K562 (cell line): ENCODE measurements at regions not wholly inside any gene's neighbourhood (a gene's known extent, or its start where the extent isn't known, plus 50 kb on each side); places are given as distances from the start of the nearest gene placed in this dataset.

Experiments used
- CTCF ChIP-seq, 3 experiments: IDR thresholded peaks in 2 of 3; conservative IDR thresholded peaks in 1 of 3; 2 replicates each; pipeline ENCODE4 v1.5.1; 2011 to 2012; ENCODE audit warnings: low read length in 3 of 3, mild to moderate bottlenecking in 3 of 3, control low read depth in 2 of 3, improper control_type of control experiment in 1 of 3, inconsistent platforms in 1 of 3, low read depth in 1 of 3, mixed read lengths in 1 of 3, moderate library complexity in 1 of 3; ENCODE audit not compliant: insufficient read depth in 2 of 3
- HDAC2 ChIP-seq: fragments of 450-650 bp; IDR thresholded peaks from 2 replicates; pipeline ENCODE4 v1.6.1; 2016; ENCODE audit warnings: mild to moderate bottlenecking
- MEF2D ChIP-seq: conservative IDR thresholded peaks from 2 replicates; pipeline ENCODE4 v1.6.1; 2016; ENCODE audit warnings: low read depth, missing genetic modification characterization, missing compliant biosample characterization
- POLR2AphosphoS2 ChIP-seq: IDR thresholded peaks from 2 replicates; pipeline ENCODE4 v1.6.1; 2012; ENCODE audit warnings: low read length, improper control_type of control experiment
- SNRNP70 ChIP-seq: fragments of 200-400 bp; formaldehyde crosslinking; optimal IDR thresholded peaks from 2 replicates; pipeline ENCODE3; 2017; ENCODE audit warnings: low read depth, low read length
- WHSC1 ChIP-seq: IDR thresholded peaks from one replicate; pipeline ENCODE4 v1.6.1; 2012; ENCODE audit warnings: low read length, control low read depth, inconsistent platforms
- ZNF263 ChIP-seq: sonication (generic); formaldehyde crosslinking; IDR thresholded peaks from 2 replicates; pipeline ENCODE4 v1.8.0; 2022; ENCODE audit warnings: mild to moderate bottlenecking, missing genetic modification reagents, borderline replicate concordance

GRCh38 chr6:100136590-100136989 lies 142.6 kb upstream of the MCHR2 start:
- TF ChIP-seq CTCF (IDR thresholded peaks at IDR 0.05 in 2 of 3, conservative IDR thresholded peaks at IDR 0.05 in 1 of 3; ENCODE audit: insufficient read depth in 2 of 3, low read depth in 1 of 3, low read length in 3 of 3) (no peak), HDAC2 (no peak), SNRNP70 (no peak), POLR2AphosphoS2 (no peak), ZNF263 (CRISPR knock-in tag) (no peak), WHSC1 (no peak), MEF2D (no peak)
